Spleen (tissue), 7 donors: ENCODE measurements at regions not wholly inside any gene's neighbourhood (a gene's known extent, or its start where the extent isn't known, plus 50 kb on each side); places are given as distances from the start of the nearest gene placed in this dataset.

Experiments used
- CTCF ChIP-seq, 11 experiments: fragments of 200-600 bp in 7 of 11; fragments of 450-650 bp in 4 of 11; sonication (generic) in 4 of 11; IDR thresholded peaks in 8 of 11; conservative IDR thresholded peaks in 3 of 11; 1 replicate in 7 of 11; 2 replicates in 4 of 11; pipeline versions ENCODE4 v1.4.0 to v1.8.0; 2016 to 2021; ENCODE audit warnings: antibody characterized with exemption in 11 of 11, inconsistent platforms in 4 of 11, mild to moderate bottlenecking in 1 of 11
- POLR2A ChIP-seq, 3 donors: fragments of 450-650 bp; IDR thresholded peaks; one replicate each; pipeline ENCODE4 v1.5.1; 2017; ENCODE audit warnings: antibody characterized with exemption in 3 of 3, mild to moderate bottlenecking in 1 of 3
- donor health status: DM: no; HTN: no; CAD: no; lungs with moderate emphysema.
- donor health status: DM: no; HTN: no; CAD: no.
- donor health status: DM: no; HTN: no; CAD: no.

- no peak for TF ChIP-seq POLR2A (IDR thresholded peaks at IDR 0.05)
- no peak for TF ChIP-seq CTCF (IDR thresholded peaks at IDR 0.05 in 8 of 11, conservative IDR thresholded peaks at IDR 0.05 in 3 of 11)
These were observed 101.6 kb downstream of the RPL22L1 start for GRCh38 chr3:170768334-170768801.
